ENCODE measurements at regions not wholly inside any gene's neighbourhood (a gene's known extent, or its start where the extent isn't known, plus 50 kb on each side); places are given as distances from the start of the nearest gene placed in this dataset.
A peak's percentile ranks its signal among the peaks of the same experiment; 100 is the strongest.
"Not testable (repeated sequence)": the region's sequence is repeated elsewhere in the genome, so short reads cannot be mapped to it uniquely, and the experiment has no call there.

GRCh38 chr13:54802226-54802625, 1773.6 kb downstream of the OLFM4 start:
- no peaks in the 10 kb centered on the region for H3K27me3 ChIP-seq
- ATAC-seq (ENCODE audit: low FRiP score in 2 of 2) (no peak), DNase-seq (no peak)
- H3K27ac ChIP-seq, result no peak overlapping the region
- no peaks in the 10 kb centered on the region for H3K36me3 ChIP-seq
- TF ChIP-seq CTCF (IDR thresholded peaks at IDR 0.05) (no peak), EP300 (IDR thresholded peaks at IDR 0.05) (no peak), POLR2A (IDR thresholded peaks at IDR 0.05) (no peak), POLR2AphosphoS5 (IDR thresholded peaks at IDR 0.05) (no peak)
- peaks cover 0 to 7% (median 0%) of the 10 kb centered on the region in 4 donors for H3K9me3 ChIP-seq
- H3K4me3 ChIP-seq, result no peak overlapping the region
- H3K4me1 ChIP-seq, result no peaks in the 10 kb centered on the region
- WGBS, 2 donors, result 84 to 89% methylated on average over 4 of the region's 4 CpGs

- WGBS, 2 donors, result 87 to 89% methylated on average over 3 of the region's 3 CpGs
- H3K36me3 ChIP-seq, result no peaks in the 10 kb centered on the region
- no peak for TF ChIP-seq EP300 (IDR thresholded peaks at IDR 0.05)
- TF ChIP-seq POLR2AphosphoS5 (IDR thresholded peaks at IDR 0.05), result no peak
- no peak for TF ChIP-seq CTCF (IDR thresholded peaks at IDR 0.05)
- no peak for TF ChIP-seq POLR2A (IDR thresholded peaks at IDR 0.05)
- ATAC-seq (ENCODE audit: low FRiP score in 2 of 2), result no peak
- no peak for DNase-seq
- H3K27ac ChIP-seq, result no peak overlapping the region
- no peaks in the 10 kb centered on the region for H3K4me1 ChIP-seq
- no peaks in the 10 kb centered on the region for H3K9me3 ChIP-seq
- H3K27me3 ChIP-seq, result no peaks in the 10 kb centered on the region
- H3K4me3 ChIP-seq, result no peak overlapping the region
Measured at GRCh38 chr13:54805743-54806142, 1777.1 kb downstream of the OLFM4 start.

- not testable (repeated sequence) for H3K27ac ChIP-seq; H3K9me3 ChIP-seq; H3K36me3 ChIP-seq; H3K4me3 ChIP-seq; ATAC-seq (ENCODE audit: low FRiP score in 2 of 2); DNase-seq; H3K27me3 ChIP-seq; H3K4me1 ChIP-seq
- 39 to 56% methylated on average over 2 to 3 of the region's 4 CpGs for WGBS, 2 donors
Measured at GRCh38 chr13:54821938-54822470, 1793.4 kb downstream of the OLFM4 start.

GRCh38 chr13:54829391-54830068, 1800.9 kb downstream of the OLFM4 start:
- WGBS, 2 donors, result 92% methylated on average over 17 to 22 of the region's 28 CpGs
- not testable (repeated sequence) for ATAC-seq (ENCODE audit: low FRiP score in 2 of 2)

GRCh38 chr13:54836273-54836672, 1807.7 kb downstream of the OLFM4 start:
- Histone ChIP-seq H3K4me1 (no peaks in the 10 kb centered on the region), H3K36me3 (no peaks in the 10 kb centered on the region), H3K27ac (no peak overlapping the region), H3K4me3 (no peak overlapping the region), H3K9me3 (no peaks in the 10 kb centered on the region), H3K27me3 (no peaks in the 10 kb centered on the region)
- 56 to 74% methylated on average over 4 of the region's 4 CpGs for WGBS, 2 donors
- ATAC-seq (ENCODE audit: low FRiP score in 2 of 2) (no peak), DNase-seq (no peak)
- TF ChIP-seq POLR2A (IDR thresholded peaks at IDR 0.05) (no peak), EP300 (IDR thresholded peaks at IDR 0.05) (no peak), CTCF (IDR thresholded peaks at IDR 0.05) (no peak), POLR2AphosphoS5 (IDR thresholded peaks at IDR 0.05) (no peak)

More at GRCh38 chr13:54829391-54830068, 1800.9 kb downstream of the OLFM4 start:
- H3K27ac ChIP-seq, H3K4me1 ChIP-seq, H3K27me3 ChIP-seq, H3K36me3 ChIP-seq, H3K4me3 ChIP-seq, H3K9me3 ChIP-seq: not testable (repeated sequence)
- DNase-seq, result peak in 1 of 2 donors; percentile 60

- ATAC-seq (ENCODE audit: low FRiP score in 2 of 2) (no peak), DNase-seq (no peak)
- Histone ChIP-seq H3K36me3 (no peaks in the 10 kb centered on the region), H3K27me3 (no peaks in the 10 kb centered on the region), H3K4me1 (no peaks in the 10 kb centered on the region), H3K9me3 (no peaks in the 10 kb centered on the region), H3K27ac (no peak overlapping the region), H3K4me3 (no peak overlapping the region)
- TF ChIP-seq CTCF (IDR thresholded peaks at IDR 0.05), result no peak
Measured at GRCh38 chr13:54841682-54842081, 1813.1 kb downstream of the OLFM4 start.
